NCI-H460 (cell line): ENCODE measurements at regions not wholly inside any gene's neighbourhood (a gene's known extent, or its start where the extent isn't known, plus 50 kb on each side); places are given as distances from the start of the nearest gene placed in this dataset.
"Not testable (repeated sequence)": the region's sequence is repeated elsewhere in the genome, so short reads cannot be mapped to it uniquely, and the experiment has no call there.

Experiments used
- DNase-seq: peaks from one replicate; pipeline ENCODE4 v3.0.0-alpha.2; 2016; ENCODE audit warnings: low read depth; ENCODE audit errors: extremely low read depth

DNA sequence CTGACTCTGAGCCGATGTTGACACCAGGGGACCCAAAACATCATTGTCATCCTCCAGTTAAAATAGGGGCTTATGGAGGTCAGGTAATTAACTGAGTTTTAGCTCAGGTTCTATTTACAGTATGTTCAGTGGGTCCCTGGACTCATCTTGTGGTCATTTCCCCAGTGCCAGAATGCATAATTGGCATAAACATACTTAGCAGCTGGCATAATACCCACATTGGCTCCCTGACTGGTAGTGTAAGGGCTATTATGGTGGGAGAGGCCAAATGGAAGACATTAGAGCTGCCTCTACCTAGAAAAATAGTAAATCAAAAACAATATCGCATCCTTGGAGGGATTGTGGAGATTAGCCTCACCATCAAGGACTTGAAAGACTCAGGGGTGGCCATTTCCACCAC is 350.9 kb downstream of the C12orf75 start:
- DNase-seq: no peak

DNA sequence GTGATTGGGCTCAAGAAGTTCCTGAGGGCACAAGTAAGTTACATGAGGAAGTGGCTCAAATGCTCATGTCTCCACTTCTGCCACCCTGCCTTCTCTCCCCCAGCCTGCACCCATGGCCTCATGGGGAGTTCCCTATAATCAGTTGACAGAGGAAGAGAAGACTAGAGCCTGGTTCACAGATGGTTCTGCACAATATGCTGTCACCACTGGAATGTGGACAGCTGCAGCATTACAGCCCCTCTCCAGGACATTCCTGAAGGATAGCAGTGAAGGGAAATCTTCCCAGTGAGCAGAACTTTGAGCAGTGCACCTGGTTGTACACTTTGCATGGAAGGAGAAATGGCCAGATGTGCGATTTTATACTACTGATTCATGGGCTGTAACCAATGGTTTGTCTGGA is 352.3 kb downstream of the C12orf75 start:
- DNase-seq: not testable (repeated sequence)

DNA sequence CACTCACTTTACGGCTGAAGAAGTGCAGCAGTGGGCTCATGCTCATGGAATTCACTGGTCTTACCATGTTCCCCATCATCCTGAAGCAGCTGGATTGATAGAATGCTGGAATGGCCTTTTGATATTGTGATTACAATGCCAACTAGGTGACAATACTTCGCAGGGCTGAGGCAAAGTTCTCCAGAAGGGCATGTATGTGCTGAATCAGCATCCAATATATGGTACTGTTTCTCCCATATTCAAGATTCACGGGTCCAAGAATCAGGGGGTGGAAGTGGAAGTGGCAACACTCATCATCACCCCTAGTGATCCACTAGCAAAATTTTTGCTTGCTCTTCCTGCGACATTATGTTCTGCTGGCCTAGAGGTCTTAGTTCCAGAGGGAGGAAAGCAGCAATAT is 353.3 kb downstream of the C12orf75 start:
- DNase-seq: not testable (repeated sequence)

DNA sequence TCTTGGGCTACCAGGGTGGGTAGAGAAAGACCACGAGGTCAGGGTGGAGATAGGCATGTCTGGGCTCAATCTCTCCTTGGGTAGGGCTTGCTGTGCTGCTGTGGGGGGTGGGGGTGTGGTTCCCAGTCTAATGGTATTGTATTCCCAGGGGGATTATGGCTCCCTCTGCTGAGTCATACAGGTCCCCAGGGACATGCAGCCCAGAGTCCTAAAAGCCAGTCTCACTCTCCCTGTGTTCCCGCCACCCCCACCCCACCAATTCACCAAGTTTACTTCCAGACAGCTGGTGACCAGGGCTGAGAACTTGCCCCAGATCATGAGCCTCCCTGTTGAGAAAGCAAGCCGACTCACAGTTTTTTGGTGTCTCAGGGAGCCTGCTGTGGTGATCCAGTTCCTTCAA is 367.6 kb downstream of the C12orf75 start:
- DNase-seq: peak; percentile 12

DNA sequence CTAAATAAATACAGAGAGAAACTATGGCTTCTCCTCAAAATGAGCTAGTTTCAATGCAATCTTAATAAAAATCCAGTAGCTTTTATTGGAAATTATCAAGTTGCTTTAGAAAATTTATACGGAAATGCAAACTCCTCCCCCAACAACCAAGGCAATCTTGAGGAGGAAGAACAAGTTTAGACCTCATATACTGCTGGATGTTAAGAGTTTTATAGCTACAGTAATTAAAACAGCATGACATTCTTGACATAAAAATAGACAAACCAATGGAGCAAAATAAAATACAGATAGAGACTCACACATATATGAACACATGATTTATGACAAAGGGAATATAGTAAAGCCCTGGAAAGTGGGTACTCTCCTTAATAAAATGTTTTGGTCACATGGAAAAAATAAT is 368.7 kb downstream of the C12orf75 start:
- no peak for DNase-seq

DNA sequence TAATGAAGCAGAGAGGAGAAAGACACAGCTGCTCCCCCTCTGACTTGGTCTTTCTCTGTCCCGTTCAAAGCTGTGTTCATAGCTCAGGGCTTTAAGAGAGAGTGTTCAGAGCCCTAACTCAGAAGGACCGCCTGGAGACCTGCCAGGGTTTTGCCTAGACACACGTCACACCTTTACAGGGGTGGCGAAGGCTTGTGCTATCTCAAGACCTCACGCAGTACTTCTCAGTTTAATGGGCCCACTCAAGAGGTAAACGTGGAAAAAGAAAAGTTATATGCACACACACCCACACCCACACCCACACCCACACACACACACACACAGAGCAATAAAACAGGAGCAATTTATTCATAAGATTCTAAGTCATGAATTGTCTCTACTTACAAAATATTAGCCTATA is 374.3 kb downstream of the C12orf75 start:
- no peak for DNase-seq

DNA sequence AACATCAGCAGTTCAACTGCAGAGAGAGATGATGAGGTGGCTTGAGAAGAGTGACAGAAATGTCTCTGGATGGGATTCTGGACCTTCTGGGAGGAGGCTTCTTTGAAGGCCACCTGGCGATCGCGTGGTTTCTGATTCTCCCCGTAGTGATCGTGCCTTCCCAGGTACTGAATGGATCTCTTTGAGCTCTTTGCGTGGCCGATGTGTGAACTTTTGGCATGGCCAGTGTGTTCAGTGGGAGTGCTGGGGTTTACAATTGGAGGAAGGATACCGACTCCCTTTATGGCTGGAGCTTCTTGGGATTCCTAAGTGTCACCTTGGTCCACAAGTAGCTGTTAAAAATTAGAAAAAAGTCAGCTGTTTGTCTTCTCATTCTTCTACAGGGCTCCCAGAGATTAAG is 374.7 kb downstream of the C12orf75 start:
- no peak for DNase-seq

DNA sequence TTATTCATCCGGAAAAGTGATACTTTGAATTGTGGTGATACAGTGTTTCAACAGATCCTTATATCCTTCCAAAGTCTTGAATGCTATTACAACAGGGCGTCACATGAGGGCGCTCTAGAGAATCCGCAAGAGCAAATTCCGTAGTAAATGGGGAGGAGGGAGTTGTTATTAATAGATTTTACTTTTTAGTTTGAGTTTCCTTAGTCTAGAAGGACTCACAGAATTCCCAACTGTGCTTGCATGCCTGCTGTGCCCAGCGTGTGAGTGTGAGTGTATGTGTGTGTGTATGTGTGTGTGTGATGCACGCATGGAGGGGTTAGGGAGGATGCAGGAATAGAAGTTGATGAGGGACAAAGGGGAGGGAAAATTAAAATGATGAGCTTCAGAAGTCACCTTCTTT is 375.3 kb downstream of the C12orf75 start:
- DNase-seq: peak; percentile 52

DNA sequence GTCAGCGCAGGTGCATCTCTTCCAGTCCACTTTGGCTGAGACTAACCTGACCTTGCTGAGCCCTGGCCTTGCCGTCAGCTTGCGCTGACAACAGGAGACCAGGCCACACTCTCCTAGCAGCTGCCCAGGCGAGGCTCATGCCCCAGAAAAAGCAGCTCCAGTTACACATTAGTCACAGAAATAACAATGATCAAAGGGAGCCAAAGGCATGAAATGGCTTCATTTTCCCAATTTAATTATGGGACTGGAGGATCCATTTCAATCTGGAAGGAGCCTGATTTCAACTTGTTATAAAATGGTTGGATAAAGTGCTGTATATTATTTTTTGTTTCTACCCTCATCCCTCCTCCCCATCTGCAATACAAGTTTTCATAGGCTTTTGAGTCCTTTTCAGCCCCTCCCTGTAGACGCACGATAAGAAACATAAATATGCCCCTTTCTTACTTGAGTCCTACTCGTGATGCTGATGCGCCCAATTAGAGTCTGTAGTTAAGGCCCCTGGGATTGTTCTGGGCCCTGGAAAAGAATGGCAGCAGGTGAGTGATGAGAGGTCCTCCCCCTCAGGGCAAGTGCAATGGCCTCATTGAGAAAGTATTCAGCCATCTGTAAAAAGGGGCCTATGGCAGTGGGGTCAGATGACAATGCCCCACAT is 376.0 kb downstream of the C12orf75 start:
- DNase-seq: no peak

DNA sequence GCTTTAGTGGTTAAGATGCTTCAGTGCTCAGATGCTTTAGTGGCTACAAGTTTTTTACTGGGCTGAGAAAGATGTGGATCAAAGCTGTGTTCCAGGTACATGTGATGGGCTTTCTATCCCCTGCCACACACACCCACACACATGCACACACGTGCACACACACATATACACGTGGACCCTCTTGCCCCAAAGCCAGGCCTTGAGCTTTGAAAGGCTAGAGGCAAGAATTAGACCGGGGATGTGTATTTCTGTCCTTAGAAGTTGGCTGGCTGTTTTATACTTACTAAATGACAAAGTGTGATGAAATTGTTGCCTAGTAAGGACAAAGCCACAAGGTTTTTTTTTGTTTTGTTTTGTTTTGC is 376.5 kb downstream of the C12orf75 start:
- no peak for DNase-seq

DNA sequence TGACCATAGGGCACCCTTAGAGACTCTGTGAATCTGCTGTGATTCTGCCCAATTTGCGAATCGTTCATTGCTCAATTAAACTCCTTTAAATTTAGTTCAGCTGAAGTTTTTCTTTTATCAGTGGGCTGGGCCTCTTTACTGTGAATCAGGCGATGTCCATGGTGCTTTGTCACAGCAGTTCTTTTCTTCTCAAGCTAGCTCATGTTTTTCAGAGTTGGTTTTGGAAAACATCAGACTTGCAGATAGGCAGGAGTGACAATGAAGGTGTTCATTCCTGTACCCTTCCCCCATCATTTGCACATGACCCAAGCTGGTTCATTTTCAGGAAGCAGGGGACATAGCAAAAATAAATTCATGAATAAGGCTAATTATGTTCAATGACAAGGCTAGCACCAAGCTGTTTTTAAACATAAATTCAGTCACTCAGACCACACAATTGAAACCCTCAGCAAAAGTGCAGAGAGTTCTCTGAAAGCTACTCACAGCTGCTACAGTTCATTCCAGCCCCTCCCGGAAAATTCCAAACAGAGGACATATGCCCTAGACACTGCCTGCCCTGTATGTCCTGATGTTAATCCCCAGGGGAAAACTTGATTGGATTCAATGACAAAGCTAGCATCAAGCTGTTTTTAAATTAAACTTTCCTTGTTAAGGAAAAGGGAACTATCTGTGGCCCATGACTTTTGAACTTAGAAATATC is 383.3 kb downstream of the C12orf75 start:
- no peak for DNase-seq

DNA sequence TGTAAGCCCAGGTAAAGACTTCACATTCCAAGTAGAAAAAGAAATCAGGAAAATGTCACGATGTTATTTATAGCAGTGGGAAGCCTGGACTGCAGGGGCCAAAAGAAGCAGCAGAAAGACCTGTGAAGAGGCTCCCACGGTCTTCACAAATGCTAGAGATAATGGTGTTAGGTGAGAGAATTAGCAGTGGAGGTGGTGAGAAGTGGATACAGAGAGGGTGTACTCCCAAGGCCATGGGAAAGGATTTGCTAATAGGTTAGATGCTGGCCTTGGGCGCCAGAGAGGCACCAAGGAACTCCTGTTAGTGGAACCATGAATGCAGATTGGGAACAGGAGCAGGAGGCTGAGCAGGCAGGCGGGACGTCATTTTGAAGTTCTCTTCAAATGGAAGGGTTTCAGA is 386.1 kb downstream of the C12orf75 start:
- no peak for DNase-seq

DNA sequence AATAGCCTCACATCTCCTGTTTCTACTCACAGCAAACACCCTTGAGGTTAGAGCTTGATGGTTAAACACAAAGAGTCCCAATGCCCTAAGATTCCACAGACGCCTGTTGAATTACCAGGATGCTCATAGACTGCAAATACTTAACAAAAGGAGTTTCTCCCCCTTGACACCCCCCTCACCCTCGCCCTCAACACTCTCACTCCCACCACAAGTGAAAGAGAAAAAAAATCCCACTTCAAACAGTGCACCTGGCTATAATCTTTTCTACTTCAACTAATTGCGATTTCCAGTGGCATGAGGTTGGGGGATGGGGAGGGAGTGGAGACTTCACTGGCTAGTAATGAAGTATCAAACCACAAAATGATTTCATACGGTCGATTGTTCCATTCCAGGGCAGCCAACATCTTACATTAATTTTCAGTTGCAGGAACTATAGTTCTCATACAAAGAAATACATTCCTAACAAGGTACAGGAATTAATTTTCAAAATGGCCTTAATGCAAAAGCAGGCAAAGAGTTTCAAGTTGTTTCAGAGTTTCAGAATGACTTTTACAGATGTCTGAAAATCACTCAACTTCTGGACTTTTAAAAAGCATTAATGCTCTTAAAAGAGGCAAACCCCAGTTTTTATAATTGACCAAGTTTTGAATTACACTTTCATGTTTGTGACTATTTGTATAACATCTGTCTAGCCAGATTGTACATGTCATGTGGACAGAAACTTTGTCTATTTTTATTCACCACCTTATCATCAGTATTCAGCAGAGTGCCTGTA is 390.7 kb downstream of the C12orf75 start:
- DNase-seq: no peak

DNA sequence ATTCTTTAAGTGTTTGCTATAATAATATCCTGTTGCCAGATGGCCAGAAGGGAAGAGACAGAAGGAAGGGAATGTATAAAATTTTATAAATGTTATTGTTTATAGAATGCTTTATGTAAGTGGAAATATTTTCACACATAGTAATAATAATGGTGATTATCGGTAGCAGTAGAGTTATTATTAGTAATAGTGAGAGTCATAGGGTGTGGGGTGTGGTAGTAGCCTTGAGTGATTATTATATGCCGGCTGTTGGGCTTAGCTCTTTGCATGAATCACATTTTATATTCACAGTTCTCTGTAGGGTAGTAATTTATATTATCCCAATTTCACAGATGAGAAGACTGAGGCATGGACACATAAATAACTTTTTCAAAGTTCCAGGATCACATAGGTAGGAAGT is 391.4 kb downstream of the C12orf75 start:
- no peak for DNase-seq

DNA sequence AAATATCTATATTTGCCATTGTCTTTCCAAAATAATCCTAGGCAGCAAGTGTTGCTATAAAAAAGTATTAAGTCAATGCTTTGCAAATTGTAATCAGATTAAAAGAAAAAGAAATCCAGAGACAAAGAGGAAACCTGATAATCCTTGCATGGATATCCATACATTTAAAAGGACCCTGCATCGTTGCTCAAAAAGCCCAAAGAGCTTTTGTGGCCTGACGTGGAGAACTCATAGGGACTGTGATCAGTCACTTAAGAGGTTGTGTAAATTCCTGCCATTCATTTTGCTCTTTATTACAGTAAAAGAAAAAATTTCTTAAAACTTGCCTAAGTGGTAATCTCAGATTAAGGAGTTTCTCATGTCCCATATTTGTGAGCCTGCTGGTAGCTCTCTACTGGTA is 392.6 kb downstream of the C12orf75 start:
- no peak for DNase-seq

DNA sequence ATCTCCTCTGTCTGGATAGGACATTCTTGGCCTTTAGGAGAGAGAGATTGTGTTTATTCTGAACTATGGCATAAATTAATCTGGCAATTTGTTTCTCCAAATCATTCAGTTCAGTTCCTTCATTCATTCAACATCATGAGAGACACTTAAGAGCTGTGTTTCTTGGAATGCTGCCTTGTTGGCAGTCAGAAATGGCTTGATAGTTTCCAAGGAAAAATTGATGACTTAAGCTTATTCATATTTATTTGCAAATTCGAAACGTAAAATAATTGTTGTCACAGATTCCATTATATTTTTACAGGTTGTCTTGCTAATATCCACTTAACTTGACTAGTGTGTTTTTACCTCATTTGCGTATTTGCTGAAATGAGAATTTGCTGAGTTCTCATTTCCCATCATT is 393.0 kb downstream of the C12orf75 start:
- DNase-seq: no peak

DNA sequence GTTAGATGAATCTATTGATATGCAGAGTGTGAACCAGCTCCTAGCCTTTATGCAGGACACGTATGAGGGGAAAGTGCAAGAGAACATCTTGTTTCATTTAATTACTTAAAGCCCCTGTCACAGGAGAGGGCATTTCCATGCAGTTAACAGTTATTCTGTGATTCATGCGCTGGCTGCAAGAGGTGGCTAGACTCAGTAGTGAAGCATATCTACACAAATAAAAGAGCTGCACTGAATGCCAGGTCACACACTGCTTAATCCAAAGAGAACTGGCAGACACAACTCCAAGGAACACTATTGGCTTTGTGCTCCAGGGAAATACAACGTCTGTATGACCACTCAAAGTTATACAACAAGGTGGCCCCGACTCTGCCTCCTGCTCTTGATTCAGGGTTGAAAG is 394.1 kb downstream of the C12orf75 start:
- no peak for DNase-seq

DNA sequence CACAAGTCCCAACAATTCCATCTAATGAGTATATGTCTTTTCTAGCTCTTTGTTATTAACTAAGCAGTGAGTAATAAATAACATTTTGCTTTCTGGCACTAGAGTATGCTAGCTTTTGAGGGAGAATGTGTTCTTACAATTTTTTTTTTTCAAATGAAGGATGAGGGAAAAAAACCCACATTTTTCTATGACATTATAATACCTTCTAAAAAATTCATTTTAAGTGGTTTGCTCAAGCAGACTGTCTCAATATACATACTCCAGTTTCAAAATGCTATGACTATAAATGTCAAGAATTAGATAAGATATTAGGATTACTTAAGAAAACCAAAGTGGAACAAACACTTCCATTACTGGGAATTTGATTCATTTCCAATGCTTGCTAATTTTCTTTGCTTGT is 394.6 kb downstream of the C12orf75 start:
- no peak for DNase-seq

DNA sequence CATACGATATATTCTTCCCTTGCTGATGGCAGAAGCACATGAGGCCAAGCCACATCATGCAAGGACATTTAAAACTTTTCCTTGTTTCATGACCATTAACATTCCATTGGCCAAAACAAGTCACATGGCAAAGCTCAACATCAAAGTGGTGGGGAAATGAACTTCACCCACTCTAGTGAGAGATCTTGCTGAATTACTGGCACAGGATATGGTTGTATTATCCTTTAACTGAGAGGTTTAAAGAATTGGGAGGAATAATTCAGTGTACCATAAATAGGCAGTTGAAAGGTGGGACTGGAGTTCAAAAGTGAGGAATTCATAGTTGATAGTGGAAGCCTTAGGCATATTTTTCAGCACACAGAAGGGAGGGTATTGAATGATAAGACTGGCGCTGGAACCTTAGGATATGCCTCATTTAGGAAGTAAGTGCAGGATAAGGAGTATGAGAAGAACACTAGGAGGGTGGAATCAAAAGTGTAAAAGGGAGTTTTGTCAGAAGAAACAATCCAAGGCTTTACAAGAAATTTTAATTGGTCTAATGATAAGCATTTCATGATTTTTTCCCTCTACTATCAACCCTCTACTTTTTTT is 398.8 kb downstream of the C12orf75 start:
- no peak for DNase-seq

DNA sequence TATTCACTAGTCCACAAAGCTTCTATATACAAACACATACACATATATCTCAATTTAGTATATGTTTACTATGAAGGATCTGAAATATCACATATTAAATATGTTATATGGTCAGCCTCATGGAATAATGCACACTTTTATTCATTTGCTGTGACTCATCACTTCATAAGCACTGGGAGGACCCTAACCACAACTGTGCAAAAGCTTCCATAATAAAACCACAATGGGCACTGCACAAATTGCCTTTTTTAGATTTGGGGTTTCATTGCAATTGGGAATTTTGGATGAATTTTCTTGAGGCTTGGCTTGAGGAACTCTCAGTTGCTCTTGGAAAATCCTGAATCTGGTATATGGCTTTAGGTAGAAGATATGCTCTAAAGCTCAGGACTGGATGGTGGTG is 399.4 kb downstream of the C12orf75 start:
- no peak for DNase-seq

DNA sequence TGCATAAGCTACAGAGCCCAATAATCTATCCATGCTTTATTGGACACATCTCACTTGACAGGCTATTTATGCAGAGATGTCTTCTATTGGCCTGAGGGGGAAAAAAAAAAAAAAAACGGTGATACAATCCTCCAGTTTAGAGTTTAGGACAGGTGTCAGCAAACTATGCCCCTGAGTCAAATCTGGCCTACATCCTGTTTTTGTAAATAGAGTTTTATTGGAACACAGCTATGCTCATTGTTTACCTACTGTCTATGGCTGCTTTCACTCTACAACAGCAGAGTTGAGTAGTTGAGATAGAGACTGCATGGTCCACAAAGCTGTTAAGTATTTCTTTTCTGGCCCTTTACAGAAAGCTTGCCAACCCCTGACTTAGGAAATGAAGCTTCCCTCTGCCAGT is 403.1 kb downstream of the C12orf75 start:
- no peak for DNase-seq

DNA sequence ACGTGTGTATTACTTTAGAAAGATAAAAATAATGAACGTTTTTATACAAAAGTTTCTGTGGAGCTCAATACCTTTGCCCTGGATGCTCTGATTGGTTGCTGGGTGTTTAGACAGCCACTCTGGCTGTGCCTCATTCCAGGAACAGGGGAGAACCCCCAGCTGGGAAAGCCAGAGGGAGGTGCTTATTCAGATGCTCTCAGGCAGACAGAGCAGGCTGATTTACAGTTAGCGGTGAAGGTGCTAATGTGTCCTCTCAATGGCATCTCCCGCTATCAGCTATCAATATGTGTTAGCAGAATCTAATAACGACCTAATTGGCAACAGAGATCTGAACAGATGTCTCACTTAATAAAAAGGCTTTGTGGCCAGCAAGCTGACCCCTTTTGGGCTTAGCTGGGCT is 402.3 kb downstream of the NUAK1 start:
- no peak for DNase-seq
